NOMO-1 (cell line): ENCODE measurements at regions not wholly inside any gene's neighbourhood (a gene's known extent, or its start where the extent isn't known, plus 50 kb on each side); places are given as distances from the start of the nearest gene placed in this dataset.

Source experiments
- DNase-seq, 2 experiments: peaks; one replicate each; lab custom pipeline; 2025; ENCODE audit not compliant: unreplicated experiment in 2 of 2; lab: John Stamatoyannopoulos, UW

DNA sequence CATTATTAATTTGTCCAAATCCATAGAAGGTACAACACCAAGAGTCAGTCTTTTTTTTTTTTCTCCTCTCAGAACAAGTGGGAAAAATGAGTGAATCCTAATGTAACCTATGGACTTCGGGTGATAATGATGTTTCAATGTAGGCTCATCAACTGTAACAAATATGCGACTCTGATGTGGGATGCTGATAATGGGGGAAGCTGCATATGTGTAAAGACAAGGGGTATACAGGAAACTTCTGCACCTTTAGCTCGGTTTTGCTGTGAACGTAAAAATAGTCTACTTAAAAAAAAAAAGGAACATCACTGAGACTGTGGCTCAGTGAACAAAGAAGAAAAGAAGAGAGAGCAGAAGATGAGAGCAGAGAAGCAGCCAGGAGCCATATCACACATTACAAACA, 78.3 kb upstream of the ARHGAP32 start:
- DNase-seq: no peak

DNA sequence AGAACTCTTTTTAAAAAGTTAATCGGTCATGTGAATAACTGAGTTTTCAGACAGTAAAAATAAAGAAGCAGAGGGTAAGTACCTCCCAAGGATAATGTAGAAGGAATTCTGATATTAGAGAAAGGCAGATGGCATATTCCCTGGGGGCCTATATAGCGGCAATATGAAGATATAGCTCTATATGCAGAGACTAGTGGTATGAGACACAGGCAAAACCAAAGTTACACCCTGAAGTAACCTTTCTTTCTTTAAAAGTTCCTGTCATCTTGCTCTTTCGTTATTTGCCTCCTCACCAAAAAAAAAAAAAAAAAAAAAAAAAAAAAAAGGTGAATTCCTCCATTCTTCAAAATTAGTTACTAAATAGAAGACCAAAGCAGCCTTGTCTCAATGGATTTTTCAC, 76.2 kb upstream of the ARHGAP32 start:
- no peak for DNase-seq

DNA sequence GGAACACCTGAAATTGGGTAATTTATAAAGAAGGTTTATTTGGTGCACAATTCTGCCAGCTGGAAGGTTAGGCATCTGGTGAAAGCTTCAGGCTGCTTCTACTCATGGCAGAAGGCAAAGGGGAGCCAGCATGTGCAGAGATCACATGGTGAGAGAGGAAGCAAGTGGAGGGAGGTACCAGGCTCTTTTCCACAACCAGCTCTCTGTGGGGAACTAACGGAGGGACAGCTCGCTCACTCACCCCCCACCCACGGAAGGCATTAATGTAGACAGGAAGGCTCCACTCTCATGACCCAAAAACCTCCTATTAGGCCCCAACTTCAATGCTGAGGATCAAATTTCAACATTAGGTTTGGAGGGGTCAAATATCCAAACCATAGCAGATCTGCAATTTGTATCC, 75.6 kb upstream of the ARHGAP32 start:
- DNase-seq: no peak

DNA sequence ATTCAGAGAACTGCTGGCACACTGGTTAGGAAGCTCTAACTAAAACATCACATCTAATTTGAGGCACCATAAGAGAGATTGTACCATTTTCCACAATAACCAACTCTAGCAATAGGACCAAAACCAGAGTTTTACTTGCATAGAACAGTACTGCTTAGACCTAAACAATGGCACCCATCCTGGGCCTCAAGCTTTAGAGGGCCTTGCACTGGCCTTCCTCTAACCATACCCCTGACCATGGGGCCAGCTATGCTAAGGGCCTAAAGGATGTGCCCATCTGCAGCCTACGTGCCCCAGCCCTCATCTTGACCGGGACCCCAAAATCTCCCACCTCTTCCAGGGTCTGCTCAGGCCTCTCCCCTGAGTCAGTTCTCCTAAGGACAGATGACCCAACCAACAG, 74.4 kb upstream of the ARHGAP32 start:
- DNase-seq: no peak

DNA sequence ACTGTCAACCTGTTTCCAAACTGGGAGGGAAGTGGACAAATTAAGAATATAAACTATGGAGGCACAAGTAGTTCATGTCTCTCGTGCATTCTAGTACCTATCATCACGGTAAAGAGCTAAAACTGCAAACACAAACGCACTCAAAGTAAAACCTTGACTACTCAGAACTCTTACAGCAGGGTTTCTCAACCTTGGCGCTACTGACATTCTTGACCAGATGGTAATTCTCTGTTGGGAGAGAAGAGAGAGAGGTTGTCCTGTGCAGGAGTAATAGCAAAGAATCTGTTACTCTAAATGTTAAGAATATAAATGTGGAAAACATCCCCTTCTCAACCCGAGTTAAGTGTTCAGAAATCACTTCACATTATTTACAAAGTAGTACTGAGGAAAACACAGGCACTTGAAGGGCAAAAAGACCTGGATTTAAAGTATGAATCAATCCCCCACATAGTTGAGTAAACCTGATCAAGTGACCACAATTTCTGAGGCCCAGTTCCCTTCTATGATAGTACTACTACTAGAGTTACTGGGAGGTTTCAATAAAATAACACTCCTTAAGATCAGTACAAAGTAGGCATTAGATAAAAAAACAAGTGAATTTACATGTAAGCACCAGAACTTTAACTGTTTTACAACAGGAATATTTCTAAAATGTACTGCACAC, 73.1 kb upstream of the ARHGAP32 start:
- peak in 1 of 2 experiments; percentile 11 for DNase-seq

DNA sequence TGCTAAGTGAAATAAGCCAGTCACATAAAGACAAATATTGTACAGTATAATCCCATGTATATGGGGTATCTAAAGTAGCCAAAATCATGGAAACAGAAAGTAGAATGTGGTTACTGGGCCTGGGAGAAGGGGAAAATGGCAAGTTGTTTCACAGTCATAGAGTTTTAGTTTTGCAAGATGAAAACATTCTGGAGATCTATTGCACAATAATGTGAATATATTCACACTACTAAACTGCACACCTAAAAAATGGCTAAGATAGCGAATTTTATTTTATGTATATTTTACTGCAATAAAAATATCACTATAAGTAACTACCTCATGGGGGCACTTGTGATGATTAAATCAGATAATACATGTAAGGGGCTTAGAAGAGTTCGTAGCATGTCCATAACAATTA, 72.0 kb upstream of the ARHGAP32 start:
- no peak for DNase-seq

DNA sequence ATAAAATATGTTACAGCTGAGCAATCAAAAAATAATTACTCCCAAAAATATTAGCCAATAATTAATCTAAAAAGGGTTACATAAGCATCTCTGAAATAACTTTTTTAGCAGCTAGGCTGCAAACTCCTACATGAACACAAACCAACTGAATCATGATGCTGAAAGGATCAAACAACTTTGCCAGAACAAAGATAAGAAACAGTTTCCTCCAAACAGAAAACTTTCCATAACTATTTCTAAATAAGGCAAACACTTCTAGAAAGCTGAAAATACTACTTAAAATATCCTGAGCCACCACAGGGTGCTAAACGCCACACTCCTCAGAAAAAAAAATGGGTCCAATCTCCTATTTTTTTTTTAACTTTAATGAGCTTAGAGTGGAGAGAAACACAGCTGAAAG, 68.6 kb upstream of the ARHGAP32 start:
- DNase-seq: no peak

DNA sequence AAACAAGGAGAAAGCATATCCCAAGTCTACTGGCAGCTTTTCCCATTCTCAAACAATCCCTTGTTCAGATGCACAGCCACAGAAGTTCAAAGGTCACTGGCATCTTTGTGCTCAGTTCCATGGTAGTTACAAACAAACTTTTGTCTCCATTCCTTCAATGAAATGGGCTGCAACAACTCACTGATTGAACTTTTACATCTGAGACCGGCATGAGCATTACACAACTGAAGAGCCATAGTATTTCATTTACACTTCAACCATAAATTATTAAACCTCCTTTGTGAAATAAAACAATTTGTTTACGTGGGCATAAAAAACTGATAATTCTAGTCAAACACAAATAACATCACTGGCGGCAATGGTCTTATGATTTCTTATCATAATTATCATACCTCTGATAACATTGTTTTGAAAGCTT, 67.8 kb upstream of the ARHGAP32 start:
- DNase-seq: no peak

DNA sequence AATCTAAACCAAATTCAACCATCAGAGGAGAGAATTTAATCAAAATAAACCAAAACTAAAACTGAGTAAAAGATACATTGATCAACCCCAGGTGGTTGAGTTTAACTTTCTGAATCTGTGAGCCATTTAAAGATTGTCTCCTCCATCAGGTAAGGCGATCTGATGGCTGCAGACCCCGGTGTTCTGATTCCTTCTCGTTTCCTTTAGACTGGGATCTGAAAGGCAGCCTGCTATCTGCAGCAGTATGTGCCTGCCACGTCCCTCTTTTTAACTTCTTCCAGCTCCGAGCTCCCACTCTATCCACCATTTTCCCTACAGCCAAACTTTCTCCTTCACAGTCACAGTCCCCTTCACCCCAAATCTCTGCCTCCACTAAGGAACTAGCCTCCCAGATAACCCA, 66.1 kb upstream of the ARHGAP32 start:
- DNase-seq: no peak

DNA sequence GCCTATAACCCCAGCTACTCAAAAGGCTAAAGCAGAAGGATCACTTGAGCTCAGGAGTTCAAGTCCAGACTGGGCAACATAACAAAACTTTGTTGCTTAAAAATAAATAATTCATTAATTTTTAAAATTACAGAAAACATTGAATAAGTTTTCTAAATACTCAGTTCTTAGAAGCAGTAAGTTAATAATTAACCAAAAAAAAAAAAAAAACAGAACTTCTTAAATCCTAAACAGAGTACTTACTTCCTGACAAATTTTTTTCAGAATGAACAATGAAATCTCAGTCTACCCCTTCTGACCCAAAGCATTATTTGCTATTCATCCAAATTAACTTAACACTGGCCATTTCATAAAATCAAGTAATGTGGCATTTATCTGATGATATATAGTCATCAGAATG, 65.4 kb upstream of the ARHGAP32 start:
- DNase-seq: no peak

DNA sequence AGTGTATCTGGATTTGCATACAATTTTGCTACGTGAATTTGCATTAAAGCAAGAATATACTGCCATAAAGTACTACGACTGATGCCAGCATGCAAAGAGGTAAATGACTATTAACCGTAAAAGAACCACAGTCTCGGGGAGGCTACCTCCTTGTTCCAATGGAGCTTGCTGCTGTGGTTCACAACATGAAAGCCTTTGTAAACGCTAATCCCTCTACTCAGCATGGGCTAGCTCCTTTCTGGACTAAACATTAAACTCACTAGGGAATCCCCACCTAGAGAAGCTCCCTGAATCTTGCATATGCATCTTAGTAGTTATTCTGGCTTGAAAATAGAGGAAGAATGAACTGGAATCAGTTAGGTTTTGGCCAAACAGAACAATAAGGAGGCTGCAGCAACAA, 60.5 kb upstream of the ARHGAP32 start:
- no peak for DNase-seq

DNA sequence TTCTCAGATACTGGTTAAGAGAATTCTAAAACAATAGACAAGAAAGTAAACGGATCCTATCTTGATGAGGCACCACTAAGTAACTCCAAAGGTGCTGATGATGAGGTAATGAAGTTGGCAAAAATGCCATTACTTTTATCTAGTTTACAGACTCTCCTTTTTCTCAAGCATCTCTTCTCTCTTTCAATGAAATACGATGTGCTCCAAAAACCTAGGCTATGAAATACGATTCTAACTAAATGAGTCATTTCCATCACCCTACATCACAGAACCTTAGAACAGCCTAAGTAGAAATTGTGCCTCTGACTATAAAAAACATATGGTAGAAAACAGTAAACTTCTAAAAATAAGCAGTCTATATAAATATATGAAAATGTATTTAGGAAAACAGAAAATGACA, 58.9 kb upstream of the ARHGAP32 start:
- no peak for DNase-seq

DNA sequence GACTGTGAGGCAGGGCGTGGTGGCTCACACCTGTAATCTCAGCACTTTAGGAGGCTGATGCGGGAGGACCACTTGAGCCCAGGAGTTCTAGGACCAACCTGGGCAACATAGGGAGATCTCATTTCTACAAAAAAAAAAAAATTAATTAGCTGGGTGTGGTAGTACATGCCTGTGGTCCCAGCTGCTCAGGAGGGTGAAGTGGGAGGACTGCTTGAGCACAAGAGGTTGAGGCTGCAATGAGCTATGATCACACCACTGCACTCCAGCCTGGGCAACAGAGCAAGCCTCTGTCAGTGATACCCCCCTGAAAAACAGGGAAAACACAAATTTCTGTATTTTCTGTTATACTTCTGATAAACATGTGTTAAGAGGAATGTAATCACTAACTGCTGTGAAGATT, 57.8 kb upstream of the ARHGAP32 start:
- no peak for DNase-seq

DNA sequence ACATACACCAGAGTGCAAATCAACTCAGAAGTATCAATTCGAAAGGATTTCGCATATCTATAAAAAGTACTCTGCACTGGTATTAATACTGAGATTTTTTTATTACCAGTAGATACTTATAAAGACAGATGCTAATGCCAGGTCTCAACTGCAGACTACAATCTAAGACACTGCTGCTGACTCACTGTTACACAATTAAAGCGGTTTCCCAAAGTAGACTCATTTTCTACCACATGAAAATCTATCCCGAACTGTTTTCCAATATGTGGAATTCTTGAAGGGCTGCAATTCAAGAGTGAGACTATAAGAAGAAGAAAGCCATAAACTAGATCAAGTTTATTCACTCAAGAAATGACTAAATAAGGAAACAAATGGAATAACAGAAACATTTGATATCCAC, 57.2 kb upstream of the ARHGAP32 start:
- no peak for DNase-seq

DNA sequence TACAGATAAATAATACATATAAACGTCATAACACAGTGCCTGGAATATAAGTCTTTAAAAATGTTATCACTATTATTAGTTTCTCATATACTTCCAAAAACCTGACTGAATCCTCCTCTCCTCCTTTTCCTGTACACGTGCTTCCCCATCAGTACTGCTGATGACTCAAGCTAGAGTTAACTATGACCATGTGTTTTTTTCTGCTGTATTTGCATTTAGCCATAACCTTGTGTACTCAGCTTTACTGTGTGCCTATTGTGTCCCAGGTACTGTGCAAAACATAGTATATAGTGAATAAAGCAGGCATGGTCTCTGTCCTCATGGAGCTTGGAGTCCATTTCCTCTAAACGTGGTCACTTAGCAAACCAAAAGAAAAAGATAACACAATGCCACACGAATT, 56.5 kb upstream of the ARHGAP32 start:
- DNase-seq: no peak

DNA sequence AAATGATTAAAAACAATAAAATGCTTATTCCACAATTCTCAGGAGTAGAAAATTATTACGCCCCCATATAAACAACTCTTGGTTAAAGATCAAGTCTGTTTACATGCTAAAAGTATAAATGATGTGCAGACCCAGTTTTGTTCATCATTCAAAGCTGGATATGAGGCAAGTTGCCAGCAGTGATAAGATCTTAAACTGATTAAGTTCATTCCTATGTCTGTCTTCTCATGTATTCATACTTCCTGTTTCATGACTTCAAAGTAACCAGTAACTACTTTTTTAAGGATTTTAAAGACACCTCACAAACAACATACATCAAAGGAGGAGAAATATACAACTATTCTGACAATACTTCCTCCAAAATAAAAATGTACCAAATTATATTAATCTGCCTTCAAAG, 55.0 kb upstream of the ARHGAP32 start:
- no peak for DNase-seq

DNA sequence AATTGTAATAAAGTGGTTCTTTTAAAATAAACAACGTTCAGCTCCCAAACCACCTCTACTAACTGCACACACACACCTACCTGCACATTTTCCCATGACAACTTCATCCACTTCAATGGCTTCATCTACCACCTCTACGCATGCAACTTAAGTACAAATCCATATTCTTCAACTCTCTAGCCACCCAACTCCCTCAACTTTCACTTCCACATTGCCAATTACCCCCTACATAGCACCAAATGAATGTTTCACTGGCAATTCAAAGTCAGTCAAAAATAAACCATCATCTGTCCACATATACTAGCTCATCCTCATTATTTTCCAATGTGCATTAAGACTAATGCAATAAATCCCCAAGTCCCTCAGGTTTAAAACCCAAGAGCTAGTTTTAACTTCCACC, 50.7 kb upstream of the ARHGAP32 start:
- peak in 1 of 2 experiments; percentile 3 for DNase-seq
